IMR-90 (cell line): ENCODE measurements at regions not wholly inside any gene's neighbourhood (a gene's known extent, or its start where the extent isn't known, plus 50 kb on each side); places are given as distances from the start of the nearest gene placed in this dataset.

Experiments used
- BHLHE40 ChIP-seq: fragments of 150-350 bp; IDR thresholded peaks from 2 replicates; pipeline ENCODE4 v1.6.1; 2016; ENCODE audit warnings: mild to moderate bottlenecking, low read depth, low read length
- CEBPB ChIP-seq: IDR thresholded peaks from 2 replicates; pipeline ENCODE4 v1.6.1; 2012; ENCODE audit warnings: low read depth, low read length, improper control_type of control experiment
- CHD1 ChIP-seq: IDR thresholded peaks from 2 replicates; pipeline ENCODE4 v1.6.1; 2012; ENCODE audit warnings: low read depth, low read length, improper control_type of control experiment
- MAFK ChIP-seq: IDR thresholded peaks from 2 replicates; pipeline ENCODE4 v1.6.1; 2012; ENCODE audit warnings: low read depth, low read length, improper control_type of control experiment
- MAZ ChIP-seq: IDR thresholded peaks from 2 replicates; pipeline ENCODE4 v1.6.1; 2012; ENCODE audit warnings: low read depth, mild to moderate bottlenecking, low read length, improper control_type of control experiment, moderate library complexity, borderline replicate concordance
- MXI1 ChIP-seq: IDR thresholded peaks from 2 replicates; pipeline ENCODE4 v1.6.1; 2012; ENCODE audit warnings: low read depth, mild to moderate bottlenecking, low read length, moderate library complexity, borderline replicate concordance
- POLR2A ChIP-seq: IDR thresholded peaks from 2 replicates; pipeline ENCODE4 v1.6.1; 2012; ENCODE audit warnings: mild to moderate bottlenecking, low read depth, low read length
- RAD21 ChIP-seq: IDR thresholded peaks from 2 replicates; pipeline ENCODE4 v1.6.1; 2012; ENCODE audit warnings: low read length, improper control_type of control experiment
- RCOR1 ChIP-seq: IDR thresholded peaks from 2 replicates; pipeline ENCODE4 v1.6.1; 2012; ENCODE audit warnings: mild to moderate bottlenecking, low read length, improper control_type of control experiment; ENCODE audit not compliant: insufficient replicate concordance
- RFX5 ChIP-seq: IDR thresholded peaks from 2 replicates; pipeline ENCODE4 v1.8.0; 2012; ENCODE audit warnings: low read depth, mild to moderate bottlenecking, low read length, moderate library complexity
- TF ChIP-seq, protein P1 (sequence below): conservative IDR thresholded peaks from 2 replicates; pipeline ENCODE4 v1.5.1; 2012; ENCODE audit warnings: mild to moderate bottlenecking, low read depth, low read length, improper control_type of control experiment
- TF ChIP-seq, protein P2 (sequence below): fragments of 150-350 bp; IDR thresholded peaks from 2 replicates; pipeline ENCODE4 v1.6.1; 2016; ENCODE audit warnings: low read depth, mild to moderate bottlenecking, low read length, moderate library complexity, borderline replicate concordance
- TF ChIP-seq, protein P3 (sequence below): fragments of 150-350 bp; IDR thresholded peaks from 2 replicates; pipeline ENCODE4 v1.6.1; 2017; ENCODE audit warnings: mild to moderate bottlenecking, antibody characterized with exemption, low read length, low read depth

DNA sequence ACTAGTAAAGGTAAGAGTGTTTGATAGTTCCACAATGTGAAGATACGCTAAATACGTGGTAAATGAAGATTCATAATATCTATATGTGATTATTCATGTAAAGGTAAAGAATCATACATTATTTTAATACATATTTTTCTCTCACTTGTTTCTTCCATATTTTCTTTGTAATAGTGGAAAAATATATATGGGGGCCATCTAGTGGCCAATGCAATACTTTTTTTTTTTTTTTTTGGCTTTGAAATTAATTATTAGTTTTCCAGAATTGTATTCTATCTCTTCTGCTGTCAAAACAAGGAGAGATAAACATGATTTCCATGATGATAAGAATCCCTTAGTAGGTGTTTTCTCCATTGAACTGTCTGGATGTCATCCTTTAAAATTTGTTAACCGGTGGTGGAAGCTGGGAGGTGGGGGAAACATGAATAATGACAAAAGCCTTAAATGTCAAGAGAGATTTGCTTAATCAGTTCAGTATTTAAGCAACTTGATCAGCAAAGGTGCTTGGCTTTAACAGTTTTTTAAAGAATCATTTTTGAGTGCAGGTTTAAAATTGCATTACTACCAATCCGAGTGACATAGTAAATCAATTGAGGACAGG is 508.7 kb upstream of the HTR2C start:
- TF ChIP-seq, protein P1, sequence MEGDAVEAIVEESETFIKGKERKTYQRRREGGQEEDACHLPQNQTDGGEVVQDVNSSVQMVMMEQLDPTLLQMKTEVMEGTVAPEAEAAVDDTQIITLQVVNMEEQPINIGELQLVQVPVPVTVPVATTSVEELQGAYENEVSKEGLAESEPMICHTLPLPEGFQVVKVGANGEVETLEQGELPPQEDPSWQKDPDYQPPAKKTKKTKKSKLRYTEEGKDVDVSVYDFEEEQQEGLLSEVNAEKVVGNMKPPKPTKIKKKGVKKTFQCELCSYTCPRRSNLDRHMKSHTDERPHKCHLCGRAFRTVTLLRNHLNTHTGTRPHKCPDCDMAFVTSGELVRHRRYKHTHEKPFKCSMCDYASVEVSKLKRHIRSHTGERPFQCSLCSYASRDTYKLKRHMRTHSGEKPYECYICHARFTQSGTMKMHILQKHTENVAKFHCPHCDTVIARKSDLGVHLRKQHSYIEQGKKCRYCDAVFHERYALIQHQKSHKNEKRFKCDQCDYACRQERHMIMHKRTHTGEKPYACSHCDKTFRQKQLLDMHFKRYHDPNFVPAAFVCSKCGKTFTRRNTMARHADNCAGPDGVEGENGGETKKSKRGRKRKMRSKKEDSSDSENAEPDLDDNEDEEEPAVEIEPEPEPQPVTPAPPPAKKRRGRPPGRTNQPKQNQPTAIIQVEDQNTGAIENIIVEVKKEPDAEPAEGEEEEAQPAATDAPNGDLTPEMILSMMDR = peak; percentile 40
- TF ChIP-seq CHD1 (no peak), POLR2A (no peak), CEBPB (no peak), MAZ (no peak), MAFK (no peak), RCOR1 (no peak), MXI1 (no peak), RAD21 (no peak), RFX5 (no peak), BHLHE40 (no peak)
- TF ChIP-seq, protein P2, sequence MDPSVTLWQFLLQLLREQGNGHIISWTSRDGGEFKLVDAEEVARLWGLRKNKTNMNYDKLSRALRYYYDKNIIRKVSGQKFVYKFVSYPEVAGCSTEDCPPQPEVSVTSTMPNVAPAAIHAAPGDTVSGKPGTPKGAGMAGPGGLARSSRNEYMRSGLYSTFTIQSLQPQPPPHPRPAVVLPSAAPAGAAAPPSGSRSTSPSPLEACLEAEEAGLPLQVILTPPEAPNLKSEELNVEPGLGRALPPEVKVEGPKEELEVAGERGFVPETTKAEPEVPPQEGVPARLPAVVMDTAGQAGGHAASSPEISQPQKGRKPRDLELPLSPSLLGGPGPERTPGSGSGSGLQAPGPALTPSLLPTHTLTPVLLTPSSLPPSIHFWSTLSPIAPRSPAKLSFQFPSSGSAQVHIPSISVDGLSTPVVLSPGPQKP = no peak
- TF ChIP-seq, protein P3, sequence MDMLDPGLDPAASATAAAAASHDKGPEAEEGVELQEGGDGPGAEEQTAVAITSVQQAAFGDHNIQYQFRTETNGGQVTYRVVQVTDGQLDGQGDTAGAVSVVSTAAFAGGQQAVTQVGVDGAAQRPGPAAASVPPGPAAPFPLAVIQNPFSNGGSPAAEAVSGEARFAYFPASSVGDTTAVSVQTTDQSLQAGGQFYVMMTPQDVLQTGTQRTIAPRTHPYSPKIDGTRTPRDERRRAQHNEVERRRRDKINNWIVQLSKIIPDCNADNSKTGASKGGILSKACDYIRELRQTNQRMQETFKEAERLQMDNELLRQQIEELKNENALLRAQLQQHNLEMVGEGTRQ = no peak
